HG03175 (cell line): ENCODE measurements at regions not wholly inside any gene's neighbourhood (a gene's known extent, or its start where the extent isn't known, plus 50 kb on each side); places are given as distances from the start of the nearest gene placed in this dataset.
A peak's percentile ranks its signal among the peaks of the same experiment; 100 is the strongest.
"Not testable (repeated sequence)": the region's sequence is repeated elsewhere in the genome, so short reads cannot be mapped to it uniquely, and the experiment has no call there.

Experiments
- ATAC-seq: cut with Tn5 transposase; IDR thresholded peaks from one replicate; pipeline ENCODE4 v1.9.1; 2021; ENCODE audit warnings: mild to moderate bottlenecking, moderate library complexity; ENCODE audit not compliant: unreplicated experiment

DNA sequence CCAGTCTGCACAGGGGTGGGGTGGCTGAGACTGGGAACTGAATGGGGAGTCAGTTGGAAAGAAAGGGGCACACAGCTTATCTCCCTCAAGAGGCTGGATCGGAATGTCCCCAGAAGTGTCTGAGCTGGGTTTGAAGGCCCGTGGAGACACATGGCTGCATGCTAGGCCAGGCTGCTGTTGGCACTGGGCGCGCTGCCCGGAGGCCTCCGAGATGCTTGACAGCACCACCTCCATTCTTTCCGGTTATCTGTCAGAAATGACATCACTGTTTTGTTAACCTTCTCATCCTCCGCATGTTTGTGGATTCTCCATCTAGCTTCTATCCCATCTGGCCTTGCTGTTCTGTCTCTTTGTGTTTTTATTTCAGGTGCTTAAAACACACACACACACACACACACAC lies 85.5 kb downstream of the APIP start:
- no peak for ATAC-seq

DNA sequence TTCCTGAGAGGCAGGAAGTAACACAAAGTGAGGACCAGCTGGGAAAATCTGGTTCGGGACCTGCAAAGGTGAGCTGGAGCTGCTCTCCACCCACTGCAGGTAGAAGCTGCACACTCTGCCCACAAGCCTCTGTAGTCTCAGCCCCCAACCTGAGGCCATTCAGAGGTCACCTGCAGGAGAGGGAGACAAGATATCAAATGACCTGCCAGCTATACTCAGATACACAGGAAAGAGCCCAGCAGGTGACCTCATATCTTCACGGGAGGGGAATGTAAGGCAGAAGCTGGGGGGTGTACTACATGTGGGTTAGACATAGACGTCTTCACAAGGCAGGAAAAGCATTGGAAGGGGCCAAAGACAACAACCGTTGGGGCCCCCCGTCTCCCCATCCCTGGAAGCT lies 86.1 kb downstream of the APIP start:
- ATAC-seq, result no peak

DNA sequence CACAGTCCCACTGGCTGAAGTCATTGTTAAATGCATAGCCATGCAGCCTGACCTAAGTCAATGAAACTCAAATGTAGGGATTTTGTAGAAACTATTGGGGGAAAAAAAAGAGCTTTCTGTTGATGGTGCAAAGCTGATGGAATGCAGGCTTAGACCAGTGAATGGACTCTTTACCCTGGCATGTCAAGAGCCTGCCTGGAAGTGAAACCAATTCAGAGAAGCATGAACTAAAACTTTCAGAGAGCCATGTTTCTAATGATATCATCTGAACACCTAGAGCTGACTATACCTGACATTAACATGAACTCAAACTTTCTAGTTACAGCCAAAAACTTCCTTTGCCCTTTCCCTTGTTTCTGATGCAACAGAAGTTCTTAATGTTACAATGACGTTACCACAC lies 89.0 kb downstream of the APIP start:
- peak; percentile 52 for ATAC-seq

DNA sequence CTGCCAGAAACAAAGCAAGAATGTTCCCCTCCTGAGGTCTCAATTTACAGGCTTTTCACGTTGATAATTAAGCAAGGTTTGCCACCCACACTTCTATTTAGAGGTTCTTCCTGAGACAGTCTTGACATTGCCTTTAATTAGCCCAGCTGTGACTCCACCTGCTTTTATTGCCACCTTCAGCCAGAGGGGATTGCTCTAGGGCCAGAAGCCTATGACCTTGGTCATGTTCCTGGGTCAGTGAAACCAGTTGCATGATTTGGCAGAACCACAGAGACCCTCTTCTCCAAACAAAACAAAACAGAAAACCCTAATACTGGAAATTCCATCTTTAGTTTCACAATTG lies 89.8 kb downstream of the APIP start:
- ATAC-seq, result no peak

DNA sequence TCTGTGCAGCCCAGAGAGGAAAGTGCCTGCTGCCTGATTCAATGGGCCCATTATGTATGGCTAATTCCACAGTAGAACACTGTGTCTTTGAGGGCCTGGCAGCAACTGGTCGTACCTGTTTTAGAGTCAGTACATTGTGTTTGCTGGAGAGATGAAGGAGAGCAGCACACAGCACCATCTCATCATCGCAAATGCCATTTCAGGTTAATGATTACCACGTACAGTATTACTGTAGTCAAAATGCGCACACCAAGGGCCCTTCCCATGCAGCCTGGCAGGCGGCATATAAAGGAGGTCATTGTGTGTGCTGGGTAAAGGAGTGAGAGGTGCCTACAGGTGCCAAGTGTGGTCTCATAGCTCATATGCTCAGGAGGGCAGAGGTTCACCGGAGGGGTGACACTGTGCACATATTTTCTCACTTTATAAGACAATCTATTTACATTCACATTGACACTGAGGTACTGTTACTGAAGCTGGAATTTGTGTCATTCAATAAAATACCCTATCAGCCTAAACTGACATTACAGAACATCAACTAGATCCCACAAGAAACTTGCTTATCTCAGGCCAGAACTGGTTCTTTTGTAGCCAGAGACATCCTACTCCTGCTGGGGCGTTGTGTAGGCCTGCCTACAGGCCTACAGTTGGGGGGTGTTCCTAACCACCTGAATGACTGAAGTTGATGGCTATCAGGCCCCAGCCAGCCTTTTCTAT lies 90.4 kb downstream of the APIP start:
- no peak for ATAC-seq

DNA sequence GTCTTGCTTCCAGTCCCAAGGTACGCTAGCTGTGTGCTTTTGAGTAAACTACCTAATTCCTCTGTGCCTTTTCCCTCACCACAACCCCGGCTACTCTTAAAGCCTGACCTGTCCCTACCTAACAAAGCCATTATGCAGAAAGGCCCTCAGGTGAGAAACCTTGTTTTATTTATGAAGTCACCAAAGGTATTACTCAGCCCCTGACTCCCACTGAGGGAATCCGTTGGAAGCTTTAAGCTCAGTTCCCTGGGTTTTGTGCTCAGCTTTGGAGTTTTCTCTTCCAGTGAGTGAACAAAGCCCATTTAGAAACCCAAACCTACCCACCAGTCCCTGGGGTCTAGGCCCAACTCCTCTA lies 90.9 kb downstream of the APIP start:
- ATAC-seq, result no peak

DNA sequence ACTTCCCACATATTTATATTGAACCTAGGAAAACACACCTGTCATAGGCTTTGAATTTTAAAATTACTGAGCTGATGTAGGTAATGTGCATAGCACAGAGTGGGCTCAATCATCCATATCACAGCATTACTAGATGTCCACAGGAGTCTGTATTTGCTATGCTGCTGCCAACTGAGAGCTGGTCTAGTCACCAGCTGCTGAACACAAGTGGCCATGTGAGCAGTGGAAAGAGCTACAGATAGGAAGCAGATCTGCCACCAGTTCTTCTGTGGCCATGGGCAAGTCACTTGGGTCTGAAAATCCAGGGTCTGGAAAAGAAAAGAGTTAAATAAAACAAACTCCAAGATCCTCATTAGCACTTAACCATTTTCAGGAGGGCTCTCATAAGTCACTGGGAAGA lies 91.8 kb downstream of the APIP start:
- ATAC-seq, result no peak

DNA sequence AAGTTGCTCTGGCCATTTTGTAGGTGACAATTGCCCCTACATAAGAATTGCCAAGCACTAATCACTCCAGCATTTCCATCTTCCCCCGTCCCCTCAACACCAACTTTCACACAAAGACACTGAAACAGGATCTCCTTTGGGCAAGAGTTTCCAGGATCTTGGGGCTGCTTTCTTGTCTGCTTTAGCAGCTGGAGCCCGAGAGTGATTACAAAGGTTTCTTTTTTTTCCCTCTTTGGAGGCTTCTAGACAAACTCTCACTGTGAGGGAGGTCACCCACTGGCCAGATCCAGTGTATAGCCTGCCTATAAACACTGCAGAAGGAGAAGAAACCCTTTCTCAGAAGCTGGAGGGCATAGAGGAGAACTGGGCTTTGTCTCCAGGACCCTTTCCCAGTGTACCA lies 92.5 kb downstream of the APIP start:
- ATAC-seq, result no peak

DNA sequence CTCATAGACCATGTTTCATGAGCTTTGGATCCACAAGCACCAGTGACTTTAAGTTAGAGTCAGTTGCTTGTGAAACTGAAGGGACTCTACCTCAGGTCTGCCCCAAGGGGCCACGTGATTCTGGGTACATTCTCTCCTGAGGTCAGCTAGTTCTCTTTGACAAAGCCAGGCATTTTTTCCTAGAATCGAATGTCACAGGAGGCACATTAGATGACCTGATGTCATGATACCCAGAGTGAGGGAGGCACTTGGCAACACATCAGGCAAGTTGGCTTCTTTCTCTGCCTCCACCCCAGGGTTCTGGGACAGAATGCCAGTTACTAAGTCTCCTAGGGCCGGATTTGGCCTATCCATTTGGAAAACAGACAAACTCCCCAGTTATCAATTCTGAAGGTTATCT lies 93.0 kb downstream of the APIP start:
- ATAC-seq, result no peak

DNA sequence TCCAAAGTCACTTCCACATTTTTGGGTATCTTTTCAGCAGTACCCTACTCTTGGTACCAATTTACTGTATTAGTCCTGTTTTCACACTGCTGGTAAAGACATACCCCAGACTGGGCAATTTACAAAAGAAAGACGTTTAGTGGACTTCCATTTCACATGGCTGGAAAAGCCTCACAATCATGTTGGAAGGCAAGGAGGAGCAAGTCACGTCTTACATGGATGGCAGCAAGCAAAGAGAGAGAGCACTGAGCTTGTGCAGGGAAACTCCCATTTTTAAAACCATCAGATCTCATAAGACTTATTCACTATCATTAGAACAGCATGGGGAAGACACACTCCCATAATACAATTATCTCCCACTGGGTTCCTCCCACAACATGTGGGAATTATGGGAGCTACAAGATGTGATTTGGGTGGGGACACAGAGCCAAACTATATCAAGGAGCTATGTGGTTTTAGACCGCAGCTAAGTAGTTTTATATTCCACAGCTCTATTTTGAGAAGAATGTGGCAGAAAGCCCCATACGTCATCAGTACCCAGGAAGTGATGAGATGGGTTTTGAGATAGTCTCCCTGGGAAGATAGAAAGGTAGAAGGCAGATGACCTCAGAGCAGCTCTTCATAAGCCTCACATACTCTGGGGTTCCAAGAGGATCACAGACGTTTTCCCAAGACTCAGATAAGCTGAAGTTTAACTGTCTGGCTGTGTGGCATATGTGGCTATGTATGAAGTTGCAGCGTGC lies 96.3 kb downstream of the APIP start:
- ATAC-seq, result no peak

DNA sequence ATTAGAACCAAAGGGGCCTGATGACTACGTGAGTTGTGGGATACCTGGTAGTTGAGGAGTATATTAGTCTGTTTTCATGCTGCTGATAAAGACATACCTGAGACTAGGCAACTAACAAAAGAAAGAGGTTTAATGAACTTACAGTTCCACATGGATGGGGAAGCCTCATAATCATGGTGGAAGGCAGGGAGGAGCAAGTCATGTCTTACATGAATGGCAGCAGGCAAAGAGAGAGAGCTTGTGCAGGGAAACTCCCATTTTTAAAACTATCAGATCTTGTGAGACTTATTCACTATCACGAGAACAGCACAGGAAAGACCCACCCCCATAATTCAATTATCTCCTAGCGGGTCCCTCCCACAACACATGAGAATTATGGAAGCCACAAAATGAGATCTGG lies 98.4 kb downstream of the APIP start:
- ATAC-seq, result not testable (repeated sequence)

DNA sequence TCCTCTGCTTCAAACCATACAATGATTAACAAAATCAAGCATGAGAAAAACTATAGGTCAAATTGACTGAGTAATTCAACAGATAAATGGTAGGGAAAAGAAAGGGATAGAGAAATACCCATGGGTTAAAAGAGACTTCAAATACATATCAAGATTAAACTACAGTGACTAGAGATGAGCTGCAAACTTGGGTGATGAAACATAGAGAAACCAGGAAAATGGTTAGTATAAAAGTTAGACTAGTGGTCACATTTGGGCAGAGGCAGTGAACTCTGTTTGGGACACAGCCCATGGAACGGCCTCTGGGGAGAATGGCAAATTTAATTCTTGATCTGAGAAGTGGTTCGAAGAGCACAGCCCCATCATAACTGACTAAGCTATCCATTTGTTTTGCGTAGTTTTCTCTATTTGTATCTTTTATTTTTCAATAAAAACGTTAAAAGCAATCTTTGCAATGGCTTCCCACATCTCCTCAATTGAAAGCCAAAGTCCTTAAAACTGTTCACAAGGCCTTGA lies 99.4 kb downstream of the APIP start:
- ATAC-seq, result no peak

DNA sequence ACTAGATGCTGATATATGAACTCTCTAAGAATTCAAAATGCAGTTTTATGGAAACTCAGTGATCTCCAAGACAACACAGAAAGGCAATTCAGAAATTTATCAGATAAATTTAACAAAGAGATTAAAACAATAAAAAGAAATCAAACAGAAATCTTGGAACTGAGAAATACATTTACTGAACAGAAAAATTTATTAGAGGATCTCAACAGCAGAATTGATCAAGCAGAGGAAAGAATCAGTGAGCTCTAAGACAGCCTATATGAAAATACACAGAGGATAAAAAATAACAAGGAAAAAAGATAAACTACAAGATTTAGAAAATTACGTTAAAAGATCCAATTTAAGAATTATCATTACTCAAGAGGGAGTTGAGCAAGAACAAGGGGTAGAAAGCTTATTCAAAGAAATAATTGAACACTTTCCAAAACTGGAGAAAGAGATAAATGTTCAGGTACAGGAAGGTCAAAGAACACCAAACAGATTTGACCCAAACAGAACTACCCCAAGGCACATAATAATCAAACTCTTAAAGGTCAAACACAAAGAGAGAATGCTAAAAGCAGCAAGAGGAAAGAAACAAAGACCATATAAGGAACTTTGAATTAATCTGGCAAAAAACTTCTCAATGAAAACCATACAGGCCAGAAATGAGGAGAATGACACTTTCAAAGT lies 103.1 kb downstream of the APIP start:
- no peak for ATAC-seq

DNA sequence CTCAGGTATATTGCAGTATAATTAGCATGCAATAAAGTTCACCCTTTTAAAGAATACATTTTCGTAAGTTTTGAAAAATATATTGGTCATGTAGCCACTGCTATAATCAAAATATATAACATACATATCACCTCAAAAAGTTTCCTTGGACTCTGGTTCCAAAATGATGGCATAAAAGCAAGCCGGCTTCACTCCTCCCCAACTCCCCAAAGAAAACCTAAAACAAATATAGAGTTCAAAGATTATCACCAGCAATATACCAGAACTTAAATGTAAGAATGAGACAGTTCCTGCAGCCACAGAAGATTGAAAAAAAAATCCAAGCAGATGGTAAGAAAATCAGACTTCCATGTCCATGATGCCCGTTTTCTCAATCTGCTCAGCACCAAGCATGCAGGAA lies 104.3 kb downstream of the APIP start:
- no peak for ATAC-seq

DNA sequence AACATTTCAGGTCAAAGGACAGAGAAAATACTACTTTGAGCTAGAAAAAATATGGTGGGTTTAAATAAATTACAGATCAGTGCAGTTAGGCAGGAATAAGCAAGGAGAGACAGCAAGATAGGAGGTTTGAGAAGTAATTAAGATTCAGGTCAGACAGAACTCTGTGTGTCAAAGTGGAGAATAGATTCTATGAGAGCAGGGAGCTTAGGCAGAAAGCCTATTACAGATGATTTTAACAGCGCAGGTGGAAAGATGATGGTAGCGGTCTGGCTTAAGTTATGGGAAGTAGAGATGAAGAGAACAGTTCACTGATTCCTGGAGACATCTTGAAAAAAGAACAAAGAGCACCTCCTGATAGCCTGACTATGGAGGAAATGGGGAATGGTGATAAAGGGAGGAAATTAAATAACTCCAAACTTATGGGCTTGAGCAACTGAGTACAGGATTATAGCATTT lies 106.0 kb downstream of the APIP start:
- no peak for ATAC-seq

DNA sequence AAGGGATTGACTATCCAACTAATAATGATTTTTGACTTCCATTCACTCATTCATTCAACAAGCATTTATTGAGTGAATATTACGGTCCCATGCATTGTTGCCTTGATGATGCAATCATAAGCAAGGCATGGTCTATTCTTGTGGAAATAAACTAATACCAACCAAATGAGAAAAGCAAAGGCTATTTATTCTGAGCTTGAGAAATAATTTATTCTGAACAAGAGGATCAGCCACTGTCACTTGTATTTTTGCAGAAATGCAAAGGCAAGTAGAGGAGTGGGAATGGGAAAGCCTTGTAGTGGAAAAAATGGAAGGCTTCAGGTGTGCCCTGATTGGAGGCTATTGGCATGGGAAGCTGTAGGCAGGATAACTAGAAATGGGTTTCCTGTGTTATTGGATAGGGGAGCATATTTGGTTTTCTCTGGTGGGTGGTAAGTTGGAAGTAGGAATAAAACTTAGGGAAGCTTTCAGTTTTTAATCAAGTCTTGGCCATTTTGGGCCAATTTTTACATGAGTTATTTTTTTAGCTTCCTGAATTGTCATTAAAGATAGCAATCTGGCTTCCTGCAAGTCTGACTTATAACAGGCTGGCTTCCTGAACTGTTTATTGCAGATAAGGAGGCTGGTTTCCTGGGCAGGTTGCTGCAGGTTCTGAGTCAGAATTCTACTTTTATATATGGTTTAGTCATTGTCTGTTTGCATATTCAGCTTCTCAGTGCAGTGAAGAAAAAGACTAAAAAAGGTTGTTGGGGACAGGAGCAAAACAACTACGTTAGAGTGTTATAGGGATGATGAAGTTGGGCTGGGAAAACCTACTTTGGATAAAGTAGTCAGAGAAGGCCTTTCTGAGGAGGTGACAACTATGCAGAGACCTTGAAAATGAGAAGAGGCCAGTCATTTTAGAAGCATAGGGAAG lies 106.7 kb downstream of the APIP start:
- ATAC-seq, result no peak

DNA sequence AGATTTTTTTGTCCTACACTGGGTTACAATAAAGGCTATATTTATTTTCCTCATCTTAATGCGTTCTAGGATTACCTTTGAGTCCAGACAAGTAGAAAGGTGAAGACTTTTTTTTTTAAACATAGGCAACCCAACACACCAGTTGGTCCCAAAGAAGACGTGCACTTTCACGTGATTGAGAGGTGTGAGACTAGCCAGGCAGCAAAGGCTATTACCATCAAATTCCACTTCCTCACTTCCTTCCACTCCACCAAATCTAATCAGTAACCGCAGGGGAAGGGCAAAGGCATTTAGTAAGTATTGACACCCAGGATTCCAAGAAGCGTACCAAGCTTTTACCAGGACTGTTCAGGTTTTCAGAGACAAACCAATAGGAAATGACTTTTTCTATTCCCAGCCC lies 109.3 kb downstream of the APIP start:
- ATAC-seq, result no peak

DNA sequence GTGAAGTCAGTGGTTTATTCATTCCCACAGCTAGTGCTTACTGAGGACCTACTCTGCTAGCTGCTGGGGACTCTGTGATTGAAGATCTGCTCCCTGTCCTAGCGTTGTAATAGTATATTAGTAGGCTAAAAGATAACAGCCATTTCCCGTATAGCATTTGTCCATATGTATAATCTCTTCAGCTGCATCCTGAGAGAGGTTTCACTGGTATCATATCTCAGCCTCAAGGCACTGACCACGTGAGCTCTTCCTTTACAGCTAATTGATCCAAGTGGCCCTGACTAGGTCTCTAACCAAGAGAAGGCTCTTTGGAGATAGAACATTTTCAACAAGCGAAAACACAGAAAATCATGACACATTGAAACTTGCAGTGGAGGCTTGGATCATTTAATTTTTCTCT lies 110.2 kb downstream of the APIP start:
- no peak for ATAC-seq

DNA sequence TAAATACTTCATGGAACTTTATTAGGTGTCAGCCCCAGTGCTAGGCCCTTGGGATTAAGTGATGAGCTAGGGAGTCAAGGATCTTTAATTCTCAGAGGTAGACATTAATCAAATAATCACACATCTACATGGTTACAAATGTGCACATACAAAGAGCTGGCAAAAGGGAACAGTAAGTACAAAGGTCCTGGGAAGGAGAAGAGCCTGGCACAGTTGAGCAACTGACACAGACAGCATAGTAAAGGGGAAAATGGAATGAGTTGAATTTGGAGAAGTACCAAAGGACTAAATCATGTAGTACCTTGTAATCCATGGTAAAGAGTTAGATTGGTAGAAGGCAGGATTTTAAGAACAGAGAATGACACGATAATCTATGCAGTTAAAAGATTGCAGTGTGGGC lies 116.3 kb downstream of the APIP start:
- no peak for ATAC-seq

DNA sequence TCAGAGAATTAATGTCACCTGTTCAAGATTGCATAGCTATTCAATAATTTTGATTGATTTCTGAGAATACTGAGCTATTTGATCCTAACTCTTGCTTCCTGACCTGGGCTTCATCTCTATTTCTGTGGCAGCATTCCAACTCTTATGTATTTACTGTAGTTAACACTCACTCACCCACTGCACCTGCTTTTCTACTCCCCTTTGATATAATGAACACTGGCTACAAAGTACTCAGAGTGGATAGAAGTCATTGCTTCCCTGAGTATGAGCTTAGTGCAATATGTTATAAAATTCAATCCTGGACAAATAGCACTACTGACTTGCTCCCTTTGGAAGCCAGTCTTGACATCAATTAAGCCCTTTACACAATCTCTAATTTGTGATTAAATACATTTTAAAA lies 117.2 kb downstream of the APIP start:
- no peak for ATAC-seq

DNA sequence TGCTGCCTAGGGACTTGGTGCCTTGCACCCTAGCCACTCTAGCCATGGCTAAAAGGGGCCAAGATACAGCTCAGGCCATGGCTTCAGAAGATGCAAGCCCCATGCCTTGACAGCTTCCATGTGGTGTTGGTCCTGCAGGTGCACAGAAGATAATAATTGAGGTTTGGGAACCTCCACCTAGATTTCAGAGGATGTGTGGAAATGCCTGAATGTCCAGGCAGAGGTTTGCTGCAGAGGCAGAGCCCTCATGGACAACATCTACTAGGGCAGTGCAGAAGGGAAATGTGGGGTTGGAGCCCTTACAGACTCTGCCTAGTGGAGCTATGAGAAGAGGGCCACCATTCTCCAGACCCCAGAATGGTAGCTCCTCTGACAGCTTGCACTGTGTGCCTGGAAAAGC lies 118.7 kb downstream of the APIP start:
- ATAC-seq, result not testable (repeated sequence)
